Endothelial cell of umbilical vein (primary cell): ENCODE measurements at regions not wholly inside any gene's neighbourhood (a gene's known extent, or its start where the extent isn't known, plus 50 kb on each side); places are given as distances from the start of the nearest gene placed in this dataset.

Source experiments
- CTCF ChIP-seq, 2 donors: IDR thresholded peaks; 1 replicate in 1 of 2; 2 replicates in 1 of 2; pipeline ENCODE4 v1.5.1; 2011; ENCODE audit warnings: low read length in 2 of 2, mild to moderate bottlenecking in 2 of 2, moderate library complexity in 2 of 2, control low read depth in 1 of 2, inconsistent platforms in 1 of 2, low read depth in 1 of 2; ENCODE audit not compliant: insufficient read depth in 1 of 2; ENCODE audit errors: extremely low read depth in 1 of 2
- EZH2 ChIP-seq: IDR thresholded peaks from 2 replicates; pipeline ENCODE4 v1.6.1; 2012; ENCODE audit warnings: borderline replicate concordance, low read depth, mild to moderate bottlenecking, moderate library complexity, low read length, inconsistent platforms; ENCODE audit not compliant: severe bottlenecking
- POLR2AphosphoS5 ChIP-seq: IDR thresholded peaks from 2 replicates; pipeline ENCODE4 v1.6.1; 2012; ENCODE audit warnings: low read depth, mild to moderate bottlenecking, control low read depth, low read length, moderate library complexity; ENCODE audit not compliant: insufficient read depth

DNA sequence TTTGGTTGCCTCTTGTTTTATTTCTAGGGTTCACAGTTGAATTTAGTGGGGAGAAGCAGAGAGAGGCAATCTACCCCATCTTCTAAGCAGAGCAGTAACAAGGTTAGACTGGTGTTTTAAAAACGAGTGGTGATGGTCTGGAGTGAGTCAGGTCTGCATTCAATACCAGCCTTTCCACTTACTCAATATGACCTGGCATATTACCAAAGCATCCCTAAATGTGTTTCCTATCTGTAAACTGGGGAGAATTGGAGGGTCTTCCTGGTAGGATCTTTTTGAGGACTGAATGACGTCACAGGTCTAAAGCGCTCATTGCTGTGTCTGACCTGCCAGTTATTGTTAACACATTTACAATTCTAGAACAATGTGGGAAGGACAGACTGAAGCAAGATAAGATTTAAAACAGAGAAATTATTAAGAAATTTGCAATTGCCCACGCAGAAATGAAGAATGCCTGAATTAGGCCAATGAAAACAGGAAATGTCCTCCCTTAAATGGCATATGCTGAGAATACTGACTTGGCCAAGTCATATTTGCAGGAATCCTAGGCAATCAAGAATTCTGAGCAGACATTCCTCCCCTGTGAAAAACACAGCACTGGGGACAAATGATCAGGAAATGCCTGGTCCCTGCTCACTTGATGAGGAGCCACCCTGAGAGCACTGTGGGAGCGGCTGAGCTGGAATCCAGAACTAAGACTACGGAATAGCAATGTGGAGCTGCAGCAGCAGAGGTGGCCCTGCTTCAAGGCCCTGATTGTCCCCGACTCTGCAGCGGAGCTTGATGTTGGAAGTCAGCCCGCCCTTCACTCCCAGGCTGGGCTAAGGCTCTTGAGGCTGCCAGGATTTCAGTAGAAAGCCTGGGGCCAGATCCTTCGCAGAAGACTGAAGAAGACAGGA, 184.5 kb upstream of the CXCL12 start:
- no peak for TF ChIP-seq CTCF (IDR thresholded peaks at IDR 0.05; ENCODE audit: extremely low read depth in 1 of 2, insufficient read depth in 1 of 2, low read depth in 1 of 2, low read length in 2 of 2)
- TF ChIP-seq POLR2AphosphoS5: peak; percentile 21
- no peak for TF ChIP-seq EZH2
